ENCODE measurements at regions not wholly inside any gene's neighbourhood (a gene's known extent, or its start where the extent isn't known, plus 50 kb on each side); places are given as distances from the start of the nearest gene placed in this dataset.

DNA sequence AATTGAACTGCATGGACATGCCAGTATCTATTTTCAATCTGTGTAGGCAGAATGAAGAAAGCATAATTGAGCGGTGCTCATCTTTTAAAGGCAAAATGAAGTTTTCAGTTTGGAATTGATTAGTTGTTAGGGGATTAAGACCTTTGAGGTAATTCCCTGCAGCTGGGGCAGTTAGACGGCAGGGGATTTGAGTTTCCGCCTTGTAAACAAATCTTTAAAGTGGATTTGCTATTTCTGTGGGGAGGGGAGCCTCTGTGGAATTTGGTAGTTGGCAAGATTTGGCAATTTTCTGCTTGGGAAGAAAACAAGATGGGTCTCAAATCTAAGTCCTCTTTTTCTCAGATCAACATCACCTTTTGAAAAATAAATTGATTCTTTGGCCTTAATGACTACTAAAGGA lies 212.5 kb upstream of the CNTN6 start:
- POLR2A ChIA-PET = no interaction called here
- no peak for ATAC-seq
- WGBS (ENCODE audit: missing lambda C conversion rate) = 12% methylated on average over 3 of the region's 3 CpGs
- Histone ChIP-seq H3K4me3 (no peak overlapping the region), H3K27ac (no peak overlapping the region), H3K4me2 (no peak overlapping the region), H3K4me1 (no peaks in the 10 kb centered on the region), H3K9me3 (no peaks in the 10 kb centered on the region)
- DNase-seq (ENCODE audit: low read depth in 1 of 2, low spot score in 1 of 2) = no peak
- CTCF ChIA-PET = no interaction called here
- no peak for FAIRE-seq
- TF ChIP-seq GATA3 (IDR thresholded peaks at IDR 0.05; ENCODE audit: borderline replicate concordance) = no peak
- TF ChIP-seq, protein P1, sequence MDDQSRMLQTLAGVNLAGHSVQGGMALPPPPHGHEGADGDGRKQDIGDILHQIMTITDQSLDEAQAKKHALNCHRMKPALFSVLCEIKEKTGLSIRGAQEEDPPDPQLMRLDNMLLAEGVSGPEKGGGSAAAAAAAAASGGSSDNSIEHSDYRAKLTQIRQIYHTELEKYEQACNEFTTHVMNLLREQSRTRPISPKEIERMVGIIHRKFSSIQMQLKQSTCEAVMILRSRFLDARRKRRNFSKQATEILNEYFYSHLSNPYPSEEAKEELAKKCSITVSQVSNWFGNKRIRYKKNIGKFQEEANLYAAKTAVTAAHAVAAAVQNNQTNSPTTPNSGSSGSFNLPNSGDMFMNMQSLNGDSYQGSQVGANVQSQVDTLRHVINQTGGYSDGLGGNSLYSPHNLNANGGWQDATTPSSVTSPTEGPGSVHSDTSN (IDR thresholded peaks at IDR 0.05) = no peak
- TF ChIP-seq MYC (IDR thresholded peaks at IDR 0.05; ENCODE audit: borderline replicate concordance, low read length) = no peak
- no peak for TF ChIP-seq HOXA7 (CRISPR knock-in tag; IDR thresholded peaks at IDR 0.05)
- TF ChIP-seq, protein P2, sequence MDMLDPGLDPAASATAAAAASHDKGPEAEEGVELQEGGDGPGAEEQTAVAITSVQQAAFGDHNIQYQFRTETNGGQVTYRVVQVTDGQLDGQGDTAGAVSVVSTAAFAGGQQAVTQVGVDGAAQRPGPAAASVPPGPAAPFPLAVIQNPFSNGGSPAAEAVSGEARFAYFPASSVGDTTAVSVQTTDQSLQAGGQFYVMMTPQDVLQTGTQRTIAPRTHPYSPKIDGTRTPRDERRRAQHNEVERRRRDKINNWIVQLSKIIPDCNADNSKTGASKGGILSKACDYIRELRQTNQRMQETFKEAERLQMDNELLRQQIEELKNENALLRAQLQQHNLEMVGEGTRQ (IDR thresholded peaks at IDR 0.05) = no peak
- no peak for TF ChIP-seq CHD2 (IDR thresholded peaks at IDR 0.05; ENCODE audit: low read length, partially characterized antibody)
- TF ChIP-seq TP53 (CRISPR knock-in tag; IDR thresholded peaks at IDR 0.05) = no peak
- no peak for TF ChIP-seq ESRRA (IDR thresholded peaks at IDR 0.05; ENCODE audit: borderline replicate concordance, low read length)
- TF ChIP-seq, protein P3, sequence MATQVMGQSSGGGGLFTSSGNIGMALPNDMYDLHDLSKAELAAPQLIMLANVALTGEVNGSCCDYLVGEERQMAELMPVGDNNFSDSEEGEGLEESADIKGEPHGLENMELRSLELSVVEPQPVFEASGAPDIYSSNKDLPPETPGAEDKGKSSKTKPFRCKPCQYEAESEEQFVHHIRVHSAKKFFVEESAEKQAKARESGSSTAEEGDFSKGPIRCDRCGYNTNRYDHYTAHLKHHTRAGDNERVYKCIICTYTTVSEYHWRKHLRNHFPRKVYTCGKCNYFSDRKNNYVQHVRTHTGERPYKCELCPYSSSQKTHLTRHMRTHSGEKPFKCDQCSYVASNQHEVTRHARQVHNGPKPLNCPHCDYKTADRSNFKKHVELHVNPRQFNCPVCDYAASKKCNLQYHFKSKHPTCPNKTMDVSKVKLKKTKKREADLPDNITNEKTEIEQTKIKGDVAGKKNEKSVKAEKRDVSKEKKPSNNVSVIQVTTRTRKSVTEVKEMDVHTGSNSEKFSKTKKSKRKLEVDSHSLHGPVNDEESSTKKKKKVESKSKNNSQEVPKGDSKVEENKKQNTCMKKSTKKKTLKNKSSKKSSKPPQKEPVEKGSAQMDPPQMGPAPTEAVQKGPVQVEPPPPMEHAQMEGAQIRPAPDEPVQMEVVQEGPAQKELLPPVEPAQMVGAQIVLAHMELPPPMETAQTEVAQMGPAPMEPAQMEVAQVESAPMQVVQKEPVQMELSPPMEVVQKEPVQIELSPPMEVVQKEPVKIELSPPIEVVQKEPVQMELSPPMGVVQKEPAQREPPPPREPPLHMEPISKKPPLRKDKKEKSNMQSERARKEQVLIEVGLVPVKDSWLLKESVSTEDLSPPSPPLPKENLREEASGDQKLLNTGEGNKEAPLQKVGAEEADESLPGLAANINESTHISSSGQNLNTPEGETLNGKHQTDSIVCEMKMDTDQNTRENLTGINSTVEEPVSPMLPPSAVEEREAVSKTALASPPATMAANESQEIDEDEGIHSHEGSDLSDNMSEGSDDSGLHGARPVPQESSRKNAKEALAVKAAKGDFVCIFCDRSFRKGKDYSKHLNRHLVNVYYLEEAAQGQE (IDR thresholded peaks at IDR 0.05) = no peak
- no peak for TF ChIP-seq NPAS2 (CRISPR knock-in tag; IDR thresholded peaks at IDR 0.05; ENCODE audit: borderline replicate concordance)
- no peak for TF ChIP-seq EHF (CRISPR knock-in tag; IDR thresholded peaks at IDR 0.05)

DNA sequence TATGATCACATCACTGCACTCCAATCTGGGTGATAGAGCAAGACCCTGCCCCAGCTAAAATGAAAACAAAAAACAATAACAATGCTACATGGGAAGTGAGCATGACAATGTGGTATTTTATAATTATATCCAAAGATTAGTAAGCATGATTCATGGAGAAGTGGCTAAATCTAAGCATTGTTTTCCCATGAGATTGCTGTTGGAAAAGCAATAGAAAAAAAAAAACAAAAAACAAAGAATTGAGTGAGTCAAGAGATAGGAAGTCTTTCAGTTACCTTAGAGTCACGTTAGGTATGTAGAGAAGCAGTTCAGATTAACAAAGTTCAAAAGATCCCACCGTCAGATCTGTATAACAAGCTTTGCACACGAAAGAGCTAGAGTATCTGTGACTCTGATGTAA lies 210.3 kb upstream of the CNTN6 start:
- ChIA-PET POLR2A (no interaction called here), CTCF (interaction anchor here (0.7 kb wide), 1 partner anchor 532 kb away, joined by 3 read pairs; no protein-coding TSS in a partner anchor)
- Histone ChIP-seq H3K4me1 (no peaks in the 10 kb centered on the region), H3K27ac (no peak overlapping the region), H3K4me3 (no peak overlapping the region), H3K9me3 (no peaks in the 10 kb centered on the region), H3K4me2 (no peak overlapping the region)
- TF ChIP-seq ZC3H11A (IDR thresholded peaks at IDR 0.05) = no peak
- TF ChIP-seq HOXA7 (CRISPR knock-in tag; IDR thresholded peaks at IDR 0.05) = no peak
- no peak for TF ChIP-seq KDM5A (IDR thresholded peaks at IDR 0.05)
- TF ChIP-seq EP300 (IDR thresholded peaks at IDR 0.05) = no peak
- TF ChIP-seq JUN (IDR thresholded peaks at IDR 0.05) = no peak
- WGBS (ENCODE audit: missing lambda C conversion rate) = 0% methylated on average over 3 of the region's 3 CpGs
- ATAC-seq = no peak
- FAIRE-seq = no peak
- DNase-seq (ENCODE audit: low read depth in 1 of 2, low spot score in 1 of 2) = no peak

DNA sequence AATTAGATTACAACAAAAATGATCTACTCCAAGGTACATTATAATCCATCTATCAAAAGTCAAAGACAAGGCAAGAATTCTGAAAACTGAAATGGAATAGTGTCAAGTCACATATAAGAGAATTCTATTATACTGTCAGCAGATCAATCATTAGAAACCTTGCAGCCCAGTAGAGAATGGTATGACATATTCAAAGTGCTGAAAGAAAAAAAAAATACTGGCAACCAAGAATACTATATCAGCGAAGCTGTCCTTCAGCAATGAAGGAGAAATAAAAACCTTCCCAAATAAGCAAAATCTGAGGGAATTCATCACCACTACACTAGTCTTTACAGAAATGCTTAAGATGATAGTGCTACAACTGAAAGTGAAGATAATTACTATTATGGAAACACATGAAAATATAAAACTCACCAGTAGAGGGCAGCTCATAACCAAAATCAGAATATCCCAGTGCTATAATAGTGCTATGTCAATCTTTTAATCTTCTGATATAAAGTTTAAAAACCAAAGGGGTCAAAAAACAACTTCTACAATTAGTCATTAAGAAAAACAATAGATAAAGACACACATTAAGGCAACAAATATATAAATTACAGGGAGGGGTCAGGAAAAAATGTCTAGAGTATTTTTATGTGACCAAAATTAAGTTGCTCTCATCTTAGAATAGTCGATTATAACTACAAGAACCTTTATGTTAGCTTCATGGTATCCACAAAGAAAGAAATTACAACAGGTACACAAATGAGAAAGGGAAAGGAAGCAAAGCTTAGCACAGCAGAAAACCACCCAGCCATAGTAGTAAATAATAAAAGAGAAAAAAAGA lies 190.7 kb upstream of the CNTN6 start:
- Histone ChIP-seq H3K27ac (no peak overlapping the region), H3K4me1 (no peaks in the 10 kb centered on the region), H3K9me3 (0 out of 3 replicates have a peak, but pooled peaks cover 4% of the 10 kb centered on the region), H3K4me3 (no peak overlapping the region), H3K4me2 (no peak overlapping the region)
- ChIA-PET POLR2A (no interaction called here), CTCF (interaction anchor here (0.6 kb wide), 1 partner anchor 28 kb away, joined by 3 read pairs; no protein-coding TSS in a partner anchor)
- FAIRE-seq (peak; percentile 18), DNase-seq (ENCODE audit: low read depth in 1 of 2, low spot score in 1 of 2) (peak; percentile 2 to 10), ATAC-seq (peak in 1 of 2 experiments; percentile 55; a peak in 1 of 6 replicates)
- WGBS (ENCODE audit: missing lambda C conversion rate) = 3% methylated on average over 2 of the region's 2 CpGs
- TF ChIP-seq, protein P4, sequence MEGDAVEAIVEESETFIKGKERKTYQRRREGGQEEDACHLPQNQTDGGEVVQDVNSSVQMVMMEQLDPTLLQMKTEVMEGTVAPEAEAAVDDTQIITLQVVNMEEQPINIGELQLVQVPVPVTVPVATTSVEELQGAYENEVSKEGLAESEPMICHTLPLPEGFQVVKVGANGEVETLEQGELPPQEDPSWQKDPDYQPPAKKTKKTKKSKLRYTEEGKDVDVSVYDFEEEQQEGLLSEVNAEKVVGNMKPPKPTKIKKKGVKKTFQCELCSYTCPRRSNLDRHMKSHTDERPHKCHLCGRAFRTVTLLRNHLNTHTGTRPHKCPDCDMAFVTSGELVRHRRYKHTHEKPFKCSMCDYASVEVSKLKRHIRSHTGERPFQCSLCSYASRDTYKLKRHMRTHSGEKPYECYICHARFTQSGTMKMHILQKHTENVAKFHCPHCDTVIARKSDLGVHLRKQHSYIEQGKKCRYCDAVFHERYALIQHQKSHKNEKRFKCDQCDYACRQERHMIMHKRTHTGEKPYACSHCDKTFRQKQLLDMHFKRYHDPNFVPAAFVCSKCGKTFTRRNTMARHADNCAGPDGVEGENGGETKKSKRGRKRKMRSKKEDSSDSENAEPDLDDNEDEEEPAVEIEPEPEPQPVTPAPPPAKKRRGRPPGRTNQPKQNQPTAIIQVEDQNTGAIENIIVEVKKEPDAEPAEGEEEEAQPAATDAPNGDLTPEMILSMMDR (IDR thresholded peaks at IDR 0.05) = peak; percentile 36; the same call in 2 of the 3 replicates
- TF ChIP-seq RAD21 (conservative IDR thresholded peaks at IDR 0.05 in 1 of 2, IDR thresholded peaks at IDR 0.05 in 1 of 2) = peak; percentile 44 to 47
- TF ChIP-seq CEBPB (IDR thresholded peaks at IDR 0.05) = no peak
- TF ChIP-seq RCOR1 (IDR thresholded peaks at IDR 0.05; ENCODE audit: low read depth, low read length) = no peak
- no peak for TF ChIP-seq ZFP36 (IDR thresholded peaks at IDR 0.05; ENCODE audit: borderline replicate concordance, partially characterized antibody)
- no peak for TF ChIP-seq TP53 (CRISPR knock-in tag; IDR thresholded peaks at IDR 0.05)
